T-cell (primary cell): ENCODE measurements at regions not wholly inside any gene's neighbourhood (a gene's known extent, or its start where the extent isn't known, plus 50 kb on each side); places are given as distances from the start of the nearest gene placed in this dataset.

Source experiments
- ATAC-seq, 4 experiments: fragments of 200-7000 bp in 3 of 4; fragments of 150-1000 bp in 1 of 4; cut with Tn5 transposase; replicated peaks in 1 of 4; 1 replicate in 3 of 4; 2 replicates in 1 of 4; pipeline ENCODE4 v1.10.0; 2021; ENCODE audit warnings: moderate library complexity in 3 of 4, mild to moderate bottlenecking in 2 of 4, moderate number of reproducible peaks in 1 of 4
- CTCF ChIA-PET, 2 donors: fragments of 300-600 bp; sonication (Branson Sonifier 250); formaldehyde crosslinking; loops; one replicate each; lab custom pipeline; 2022; ENCODE audit warnings: antibody characterized with exemption in 2 of 2; lab: Charles Lee
- POLR2A ChIA-PET, 2 donors: fragments of 300-600 bp; sonication (Branson Sonifier 250); formaldehyde crosslinking; loops; one replicate each; lab custom pipeline; 2022; ENCODE audit warnings: antibody characterized with exemption in 2 of 2; lab: Charles Lee
- DNase-seq, 35 experiments: peaks; one replicate each; pipeline versions ENCODE4 v3.0.0 to v3.0.0-alpha.2; 2013 to 2023
- H3K27ac ChIP-seq: one replicate; pipeline ENCODE4 v1.5.1; 2013; ENCODE audit warnings: low read length
- H3K27me3 ChIP-seq, 2 experiments: replicated peaks in 1 of 2; 1 replicate in 1 of 2; 2 replicates in 1 of 2; pipeline versions ENCODE4 v1.6.1 to v1.7.0; 2013; ENCODE audit warnings: low read length in 1 of 2, mixed read lengths in 1 of 2; ENCODE audit not compliant: control insufficient read depth in 2 of 2, insufficient read depth in 2 of 2; ENCODE audit errors: extremely low read depth in 1 of 2
- H3K36me3 ChIP-seq, 2 donors: 1 replicate in 1 of 2; 2 replicates in 1 of 2; pipeline versions ENCODE4 v1.6.1 to v1.7.0; 2013; ENCODE audit warnings: low read length in 1 of 2; ENCODE audit not compliant: control insufficient read depth in 2 of 2, insufficient read depth in 1 of 2; ENCODE audit errors: extremely low read depth in 1 of 2
- H3K4me1 ChIP-seq, 2 experiments: 1 replicate in 1 of 2; 2 replicates in 1 of 2; pipeline versions ENCODE4 v1.6.1 to v1.7.0; 2013; ENCODE audit warnings: low read length in 2 of 2, mixed read lengths in 1 of 2; ENCODE audit not compliant: insufficient read depth in 2 of 2, control insufficient read depth in 1 of 2; ENCODE audit errors: extremely low read depth in 1 of 2
- H3K4me3 ChIP-seq, 2 donors: 1 replicate in 1 of 2; 2 replicates in 1 of 2; pipeline versions ENCODE4 v1.5.1 to v1.7.0; 2013; ENCODE audit warnings: mild to moderate bottlenecking in 2 of 2, low read length in 1 of 2, moderate library complexity in 1 of 2; ENCODE audit not compliant: control insufficient read depth in 1 of 2; ENCODE audit errors: extremely low read depth in 1 of 2
- H3K9me3 ChIP-seq: 2 replicates; pipeline ENCODE4 v1.7.0; 2013
- H3K27ac Mint-ChIP-seq, 2 donors: one replicate each; pipeline ENCODE4 v1.8.0; 2020 to 2021; ENCODE audit warnings: mild to moderate bottlenecking in 2 of 2, mixed read lengths in 2 of 2
- H3K27me3 Mint-ChIP-seq, 2 donors: one replicate each; pipeline ENCODE4 v1.8.0; 2021 to 2022; ENCODE audit warnings: mixed read lengths in 2 of 2
- H3K36me3 Mint-ChIP-seq: one replicate; pipeline ENCODE4 v1.8.0; 2021; ENCODE audit warnings: mixed read lengths
- H3K4me1 Mint-ChIP-seq, 3 donors: one replicate each; pipeline ENCODE4 v1.8.0; 2020 to 2022; ENCODE audit warnings: mixed read lengths in 3 of 3, mild to moderate bottlenecking in 1 of 3
- H3K4me3 Mint-ChIP-seq, 3 donors: one replicate each; pipeline ENCODE4 v1.8.0; 2020 to 2022; ENCODE audit warnings: mild to moderate bottlenecking in 3 of 3, mixed read lengths in 3 of 3, moderate library complexity in 3 of 3
- H3K9me3 Mint-ChIP-seq, 3 donors: one replicate each; pipeline ENCODE4 v1.8.0; 2020 to 2022; ENCODE audit warnings: mixed read lengths in 3 of 3
- WGBS: methylation state at CpG from one replicate; pipeline ENCODE4 v1.1.5; 2013; ENCODE audit warnings: missing lambda C conversion rate; ENCODE audit not compliant: insufficient coverage; 5-methylcytosine and 5-hydroxymethylcytosine counted together

GRCh38 chr14:23861666-23862065 is 91.9 kb upstream of the DHRS4 start:
- no peak for ATAC-seq
- peaks cover 0 to 2% of the 10 kb centered on the region in 2 experiments for H3K27me3 ChIP-seq
- POLR2A ChIA-PET: no interaction called here
- no peak for DNase-seq
- 100% methylated on average over 1 of the region's 2 CpGs for WGBS
- no peak overlapping the region for H3K27ac ChIP-seq
- Mint-ChIP-seq H3K27me3 (peaks cover 12 to 22% of the 10 kb centered on the region in 2 donors), H3K27ac (no peak overlapping the region), H3K9me3 (no peaks in the 10 kb centered on the region), H3K36me3 (no peaks in the 10 kb centered on the region), H3K4me3 (no peak overlapping the region), H3K4me1 (no peaks in the 10 kb centered on the region)
- no peaks in the 10 kb centered on the region for H3K4me1 ChIP-seq
- CTCF ChIA-PET: no interaction called here
- no peaks in the 10 kb centered on the region for H3K36me3 ChIP-seq
- no peak overlapping the region for H3K4me3 ChIP-seq
- H3K9me3 ChIP-seq: no peaks in the 10 kb centered on the region

GRCh38 chr14:23862513-23862912 is 91.1 kb upstream of the DHRS4 start:
- Histone ChIP-seq H3K9me3 (no peaks in the 10 kb centered on the region), H3K27ac (no peak overlapping the region), H3K4me1 (no peaks in the 10 kb centered on the region), H3K4me3 (no peak overlapping the region), H3K36me3 (no peaks in the 10 kb centered on the region), H3K27me3 (peaks cover 0 to 2% of the 10 kb centered on the region in 2 experiments)
- Mint-ChIP-seq H3K27ac (no peak overlapping the region), H3K4me3 (no peak overlapping the region), H3K9me3 (no peaks in the 10 kb centered on the region), H3K36me3 (no peaks in the 10 kb centered on the region), H3K4me1 (no peaks in the 10 kb centered on the region), H3K27me3 (peaks cover 14 to 26% of the 10 kb centered on the region in 2 donors)
- ATAC-seq (no peak), DNase-seq (no peak)
- CTCF ChIA-PET: no interaction called here
- POLR2A ChIA-PET: no interaction called here
- WGBS: no CpG with 5 or more reads among the region's 2 CpGs

DNA sequence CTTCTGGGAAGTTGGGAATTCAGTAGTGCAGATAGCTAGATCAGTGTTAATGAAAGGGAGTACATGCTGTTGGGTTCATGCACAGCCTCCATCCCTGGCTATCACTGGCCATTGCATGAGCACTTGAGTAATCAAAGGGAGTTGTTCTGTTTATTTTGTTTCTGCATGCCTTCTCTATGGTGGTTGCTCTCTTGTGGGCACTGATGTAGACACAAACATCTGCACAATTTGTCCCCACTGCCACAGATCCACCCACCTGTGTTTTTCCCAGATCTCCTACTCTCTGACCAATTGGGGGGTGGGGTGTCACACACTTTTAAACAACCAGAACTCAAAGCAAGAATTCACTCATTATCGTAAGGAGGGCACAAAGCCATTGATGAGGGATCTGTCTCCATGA is 89.7 kb upstream of the DHRS4 start:
- WGBS: 80% methylated on average over 1 of the region's 1 CpG
- POLR2A ChIA-PET: no interaction called here
- Histone ChIP-seq H3K4me3 (no peak overlapping the region), H3K27me3 (peaks cover 0 to 2% of the 10 kb centered on the region in 2 experiments), H3K36me3 (no peaks in the 10 kb centered on the region), H3K4me1 (no peaks in the 10 kb centered on the region), H3K27ac (no peak overlapping the region), H3K9me3 (no peaks in the 10 kb centered on the region)
- Mint-ChIP-seq H3K27ac (no peak overlapping the region), H3K27me3 (peaks cover 18 to 31% of the 10 kb centered on the region in 2 donors), H3K36me3 (no peaks in the 10 kb centered on the region), H3K4me3 (no peak overlapping the region), H3K9me3 (no peaks in the 10 kb centered on the region), H3K4me1 (no peaks in the 10 kb centered on the region)
- DNase-seq (no peak), ATAC-seq (no peak)
- CTCF ChIA-PET: no interaction called here

GRCh38 chr14:23864259-23864658 is 89.3 kb upstream of the DHRS4 start:
- POLR2A ChIA-PET: no interaction called here

DNA sequence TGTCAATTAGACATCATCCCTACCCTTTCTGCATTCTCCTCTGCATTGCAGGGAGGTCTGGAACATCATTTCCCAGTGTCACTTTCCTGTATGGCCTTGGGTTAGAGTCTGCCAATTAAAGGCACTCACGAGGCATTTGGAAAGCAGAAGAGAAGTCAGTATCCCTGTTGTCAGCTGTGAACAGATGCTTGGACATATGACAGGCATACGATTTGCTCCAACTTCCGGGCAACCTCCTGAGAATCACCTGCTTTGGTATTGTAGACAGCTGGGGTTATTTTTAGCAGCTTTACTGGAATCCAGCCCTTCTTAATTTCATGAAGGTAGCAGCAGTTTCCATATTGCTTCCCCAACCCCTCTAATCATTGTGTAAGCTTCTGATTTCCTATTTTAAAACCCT is 88.7 kb upstream of the DHRS4 start:
- no peaks in the 10 kb centered on the region for H3K36me3 ChIP-seq
- POLR2A ChIA-PET: no interaction called here
- CTCF ChIA-PET: no interaction called here
- no peak overlapping the region for H3K27ac ChIP-seq
- Mint-ChIP-seq H3K9me3 (no peaks in the 10 kb centered on the region), H3K27me3 (peaks cover 24 to 32% of the 10 kb centered on the region in 2 donors), H3K36me3 (no peaks in the 10 kb centered on the region), H3K4me1 (no peaks in the 10 kb centered on the region), H3K27ac (no peak overlapping the region), H3K4me3 (no peak overlapping the region)
- no CpG with 5 or more reads among the region's 3 CpGs for WGBS
- no peaks in the 10 kb centered on the region for H3K4me1 ChIP-seq
- ATAC-seq (no peak), DNase-seq (no peak)
- no peaks in the 10 kb centered on the region for H3K9me3 ChIP-seq
- H3K27me3 ChIP-seq: peaks cover 0 to 2% of the 10 kb centered on the region in 2 experiments
- no peak overlapping the region for H3K4me3 ChIP-seq

More at GRCh38 chr14:23864259-23864658, 89.3 kb upstream of the DHRS4 start:
- Histone ChIP-seq H3K4me1 (no peaks in the 10 kb centered on the region), H3K36me3 (no peaks in the 10 kb centered on the region), H3K27ac (no peak overlapping the region), H3K27me3 (peaks cover 0 to 2% of the 10 kb centered on the region in 2 experiments), H3K4me3 (no peak overlapping the region), H3K9me3 (no peaks in the 10 kb centered on the region)
- H3K9me3 Mint-ChIP-seq: no peaks in the 10 kb centered on the region
- H3K27me3 Mint-ChIP-seq: peaks cover 20 to 30% of the 10 kb centered on the region in 2 donors
- DNase-seq (no peak), ATAC-seq (no peak)
- CTCF ChIA-PET: no interaction called here
- no peak overlapping the region for H3K4me3 Mint-ChIP-seq
- H3K27ac Mint-ChIP-seq: no peak overlapping the region
- H3K4me1 Mint-ChIP-seq: no peaks in the 10 kb centered on the region
- no peaks in the 10 kb centered on the region for H3K36me3 Mint-ChIP-seq
- WGBS: 77% methylated on average over 2 of the region's 2 CpGs

- no peak for ATAC-seq
- H3K4me1 ChIP-seq: no peaks in the 10 kb centered on the region
These were observed 88.1 kb upstream of the DHRS4 start for GRCh38 chr14:23865502-23865901.

GRCh38 chr14:23866269-23866668 is 87.3 kb upstream of the DHRS4 start:
- no peaks in the 10 kb centered on the region for H3K9me3 Mint-ChIP-seq
- no peak for DNase-seq
- H3K27me3 ChIP-seq: peaks cover 0 to 2% of the 10 kb centered on the region in 2 experiments
- no peaks in the 10 kb centered on the region for H3K36me3 Mint-ChIP-seq
- no peaks in the 10 kb centered on the region for H3K9me3 ChIP-seq
- no peak overlapping the region for H3K4me3 Mint-ChIP-seq
- CTCF ChIA-PET: no interaction called here
- no peaks in the 10 kb centered on the region for H3K36me3 ChIP-seq
- POLR2A ChIA-PET: no interaction called here
- H3K4me1 Mint-ChIP-seq: no peaks in the 10 kb centered on the region
- no peak overlapping the region for H3K4me3 ChIP-seq
- no peak overlapping the region for H3K27ac Mint-ChIP-seq
- ATAC-seq: no peak
- no peak overlapping the region for H3K27ac ChIP-seq
- H3K4me1 ChIP-seq: no peaks in the 10 kb centered on the region
- peaks cover 30 to 40% of the 10 kb centered on the region in 2 donors for H3K27me3 Mint-ChIP-seq
- WGBS: 44% methylated on average over 4 of the region's 6 CpGs

More at GRCh38 chr14:23865502-23865901, 88.1 kb upstream of the DHRS4 start:
- Histone ChIP-seq H3K27ac (no peak overlapping the region), H3K27me3 (peaks cover 0 to 2% of the 10 kb centered on the region in 2 experiments), H3K9me3 (no peaks in the 10 kb centered on the region), H3K36me3 (no peaks in the 10 kb centered on the region), H3K4me3 (no peak overlapping the region)
- ChIA-PET CTCF (no interaction called here), POLR2A (no interaction called here)
- no CpG with 5 or more reads among the region's 2 CpGs for WGBS
- DNase-seq: no peak
- Mint-ChIP-seq H3K4me1 (no peaks in the 10 kb centered on the region), H3K9me3 (no peaks in the 10 kb centered on the region), H3K36me3 (no peaks in the 10 kb centered on the region), H3K27me3 (peaks cover 26 to 35% of the 10 kb centered on the region in 2 donors), H3K27ac (no peak overlapping the region), H3K4me3 (no peak overlapping the region)
